Ramos (cell line): ENCODE measurements at regions not wholly inside any gene's neighbourhood (a gene's known extent, or its start where the extent isn't known, plus 50 kb on each side); places are given as distances from the start of the nearest gene placed in this dataset.

Source experiments
- in situ Hi-C: fragments of 300-500 bp; cut with MboI; formaldehyde crosslinking; loops from one replicate; pipeline ENCODE4 v1.14.3; 2022; ENCODE audit warnings: low sequenced_read_pairs; ENCODE audit not compliant: unreplicated experiment

GRCh38 chr10:29096303-29096824 lies 192.5 kb upstream of the LYZL1 start:
- in situ Hi-C loops, result no loop called here

GRCh38 chr10:29098423-29098822 lies 190.4 kb upstream of the LYZL1 start:
- in situ Hi-C loops, result no loop called here

- in situ Hi-C loops, result no loop called here
Measured at GRCh38 chr10:29099001-29099400, 189.9 kb upstream of the LYZL1 start.

- in situ Hi-C loops, result no loop called here
Measured at GRCh38 chr10:29099415-29099814, 189.5 kb upstream of the LYZL1 start.

GRCh38 chr10:29100505-29100904 lies 188.4 kb upstream of the LYZL1 start:
- in situ Hi-C loops, result no loop called here

GRCh38 chr10:29102233-29102632 lies 186.6 kb upstream of the LYZL1 start:
- in situ Hi-C loops, result no loop called here

GRCh38 chr10:29102636-29103035 lies 186.2 kb upstream of the LYZL1 start:
- in situ Hi-C loops, result no loop called here

GRCh38 chr10:29104661-29105399 lies 184.0 kb upstream of the LYZL1 start:
- in situ Hi-C loops, result no loop called here

GRCh38 chr10:29105516-29106215 lies 183.2 kb upstream of the LYZL1 start:
- in situ Hi-C loops, result no loop called here

- in situ Hi-C loops, result no loop called here
Measured at GRCh38 chr10:29106287-29106686, 182.6 kb upstream of the LYZL1 start.

GRCh38 chr10:29107866-29108498 lies 180.9 kb upstream of the LYZL1 start:
- in situ Hi-C loops, result no loop called here

GRCh38 chr10:29109707-29110571 lies 178.9 kb upstream of the LYZL1 start:
- in situ Hi-C loops, result no loop called here

GRCh38 chr10:29112827-29113615 lies 175.8 kb upstream of the LYZL1 start:
- in situ Hi-C loops, result no loop called here

- in situ Hi-C loops, result no loop called here
Measured at GRCh38 chr10:29113616-29113945, 175.3 kb upstream of the LYZL1 start.

GRCh38 chr10:29114141-29114540 lies 174.7 kb upstream of the LYZL1 start:
- in situ Hi-C loops, result no loop called here

- in situ Hi-C loops, result no loop called here
Measured at GRCh38 chr10:29117781-29118180, 171.1 kb upstream of the LYZL1 start.

- in situ Hi-C loops, result no loop called here
Measured at GRCh38 chr10:29119374-29119773, 169.5 kb upstream of the LYZL1 start.

- in situ Hi-C loops, result no loop called here
Measured at GRCh38 chr10:29120216-29120615, 168.7 kb upstream of the LYZL1 start.

- in situ Hi-C loops, result no loop called here
Measured at GRCh38 chr10:29124864-29125263, 164.0 kb upstream of the LYZL1 start.
